Liver (tissue), 8 donors: ENCODE measurements at regions not wholly inside any gene's neighbourhood (a gene's known extent, or its start where the extent isn't known, plus 50 kb on each side); places are given as distances from the start of the nearest gene placed in this dataset.

Experiments
- DNase-seq: peaks from one replicate; pipeline ENCODE4 v3.0.0-alpha.2; 2017; ENCODE audit warnings: low spot score
- H3K27ac ChIP-seq, 2 donors: one replicate each; pipeline ENCODE4 v1.7.0; 2013; ENCODE audit warnings: inconsistent platforms in 2 of 2, low read length in 2 of 2, control low read depth in 1 of 2, low read depth in 1 of 2, mild to moderate bottlenecking in 1 of 2
- H3K27me3 ChIP-seq, 4 donors: one replicate each; pipeline versions ENCODE4 v1.6.1 to v1.7.0; 2013; ENCODE audit warnings: low read length in 3 of 4, inconsistent platforms in 1 of 4, mild to moderate bottlenecking in 1 of 4, moderate library complexity in 1 of 4; ENCODE audit not compliant: control insufficient read depth in 4 of 4, insufficient read depth in 4 of 4
- H3K36me3 ChIP-seq, 4 donors: one replicate each; pipeline versions ENCODE4 v1.6.1 to v1.7.0; 2013; ENCODE audit warnings: low read length in 3 of 4, mild to moderate bottlenecking in 3 of 4, low read depth in 1 of 4, moderate library complexity in 1 of 4; ENCODE audit not compliant: control insufficient read depth in 4 of 4, insufficient read depth in 3 of 4
- H3K4me1 ChIP-seq, 4 donors: one replicate each; pipeline versions ENCODE4 v1.6.1 to v1.7.0; 2013; ENCODE audit warnings: low read length in 3 of 4, mild to moderate bottlenecking in 3 of 4, moderate library complexity in 1 of 4; ENCODE audit not compliant: control insufficient read depth in 4 of 4, insufficient read depth in 4 of 4
- H3K4me3 ChIP-seq, 3 donors: one replicate each; pipeline versions ENCODE4 v1.6.1 to v1.7.0; 2013; ENCODE audit warnings: low read length in 3 of 3, control low read depth in 1 of 3, low read depth in 1 of 3, mild to moderate bottlenecking in 1 of 3
- H3K9ac ChIP-seq, 2 donors: one replicate each; pipeline ENCODE4 v1.7.0; 2013; ENCODE audit warnings: low read length in 2 of 2, mild to moderate bottlenecking in 2 of 2, moderate library complexity in 2 of 2, control low read depth in 1 of 2, low read depth in 1 of 2
- H3K9me3 ChIP-seq, 4 donors: one replicate each; pipeline versions ENCODE4 v1.6.1 to v1.7.0; 2013; ENCODE audit warnings: low read length in 3 of 4; ENCODE audit not compliant: control insufficient read depth in 4 of 4
- ATF3 ChIP-seq: IDR thresholded peaks from 2 replicates; pipeline ENCODE4 v1.6.1; 2016; ENCODE audit warnings: antibody characterized with exemption
- CTCF ChIP-seq: fragments of 150-350 bp; IDR thresholded peaks from 2 replicates; pipeline ENCODE4 v1.5.1; 2017; ENCODE audit warnings: improper control_type of control experiment, low read depth, low read length; ENCODE audit not compliant: missing input control
- EGR1 ChIP-seq, 2 donors: IDR thresholded peaks; 2 replicates each; pipeline ENCODE4 v1.6.1; 2016 to 2018; ENCODE audit warnings: antibody characterized with exemption in 2 of 2, low read depth in 2 of 2
- FOXA2 ChIP-seq: IDR thresholded peaks from 2 replicates; pipeline ENCODE4 v1.6.1; 2016; ENCODE audit warnings: antibody characterized with exemption
- GABPA ChIP-seq, 2 donors: IDR thresholded peaks in 1 of 2; conservative IDR thresholded peaks in 1 of 2; 2 replicates each; pipeline ENCODE4 v1.6.1; 2016; ENCODE audit warnings: antibody characterized with exemption in 2 of 2, mild to moderate bottlenecking in 1 of 2, moderate library complexity in 1 of 2
- HNF4G ChIP-seq: IDR thresholded peaks from 2 replicates; pipeline ENCODE4 v1.6.1; 2016; ENCODE audit warnings: antibody characterized with exemption
- JUND ChIP-seq, 2 donors: IDR thresholded peaks; 2 replicates each; pipeline ENCODE4 v1.6.1; 2016; ENCODE audit warnings: antibody characterized with exemption in 2 of 2
- MAX ChIP-seq: IDR thresholded peaks from 2 replicates; pipeline ENCODE4 v1.6.1; 2016; ENCODE audit warnings: antibody characterized with exemption
- NR2F2 ChIP-seq: IDR thresholded peaks from 2 replicates; pipeline ENCODE4 v1.6.1; 2016; ENCODE audit warnings: antibody characterized with exemption
- RAD21 ChIP-seq, 2 donors: IDR thresholded peaks; 2 replicates each; pipeline ENCODE4 v1.6.1; 2016; ENCODE audit warnings: antibody characterized with exemption in 2 of 2, mild to moderate bottlenecking in 2 of 2
- RXRA ChIP-seq, 2 donors: IDR thresholded peaks; 2 replicates each; pipeline ENCODE4 v1.6.1; 2017 to 2018; ENCODE audit warnings: antibody characterized with exemption in 2 of 2, mild to moderate bottlenecking in 1 of 2
- SP1 ChIP-seq: IDR thresholded peaks from 2 replicates; pipeline ENCODE4 v1.6.1; 2018; ENCODE audit warnings: antibody characterized with exemption, mild to moderate bottlenecking
- YY1 ChIP-seq: IDR thresholded peaks from 2 replicates; pipeline ENCODE4 v1.6.1; 2016; ENCODE audit warnings: antibody characterized with exemption, mild to moderate bottlenecking
- WGBS: extraction: QIAGEN DNeasy Blood & Tissue Kit; methylation state at CpG from one replicate; pipeline ENCODE4 v1.1.7; 2013; 5-methylcytosine and 5-hydroxymethylcytosine counted together
- donor health status: healthy.
- donor health status: healthy.
- donor health status: healthy.
- donor health status: healthy.
- donor health status: healthy.

- no peak for DNase-seq
- Histone ChIP-seq H3K36me3 (no peaks in the 10 kb centered on the region), H3K9me3 (peaks cover 0 to 2% (median under 1%) of the 10 kb centered on the region in 4 donors), H3K9ac (no peak overlapping the region), H3K4me1 (no peaks in the 10 kb centered on the region), H3K27me3 (peaks cover 0 to 7% (median 0%) of the 10 kb centered on the region in 4 donors), H3K27ac (no peak overlapping the region), H3K4me3 (no peak overlapping the region)
- TF ChIP-seq FOXA2 (no peak), JUND (IDR thresholded peaks at IDR 0.05) (no peak), MAX (no peak), NR2F2 (no peak), HNF4G (no peak), EGR1 (IDR thresholded peaks at IDR 0.05; ENCODE audit: low read depth in 2 of 2) (no peak), RAD21 (IDR thresholded peaks at IDR 0.05) (no peak)
- WGBS, result 69% methylated on average over 3 of the region's 3 CpGs
These were observed 118.0 kb downstream of the TBX5 start for GRCh38 chr12:114287821-114288525.

- TF ChIP-seq RAD21 (IDR thresholded peaks at IDR 0.05) (no peak), YY1 (no peak), NR2F2 (no peak), SP1 (no peak), HNF4G (no peak), CTCF (no peak), GABPA (IDR thresholded peaks at IDR 0.05 in 1 of 2, conservative IDR thresholded peaks at IDR 0.05 in 1 of 2) (no peak), ATF3 (no peak), EGR1 (IDR thresholded peaks at IDR 0.05; ENCODE audit: low read depth in 2 of 2) (no peak), RXRA (IDR thresholded peaks at IDR 0.05) (no peak)
- Histone ChIP-seq H3K36me3 (no peaks in the 10 kb centered on the region), H3K9ac (no peak overlapping the region), H3K9me3 (no peaks in the 10 kb centered on the region), H3K4me3 (no peak overlapping the region), H3K27me3 (peaks cover 0 to 10% (median 0%) of the 10 kb centered on the region in 4 donors), H3K27ac (no peak overlapping the region), H3K4me1 (no peaks in the 10 kb centered on the region)
- whole genome bisulfite sequencing, result 78% methylated on average over 2 of the region's 2 CpGs
- no peak for DNase-seq
These were observed 119.8 kb downstream of the TBX5 start for GRCh38 chr12:114286145-114286544.

GRCh38 chr12:114285554-114285953 lies 120.4 kb downstream of the TBX5 start:
- no peak overlapping the region for H3K4me3 ChIP-seq
- H3K4me1 ChIP-seq, result no peaks in the 10 kb centered on the region
- H3K9ac ChIP-seq, result no peak overlapping the region
- H3K36me3 ChIP-seq, result no peaks in the 10 kb centered on the region
- no peaks in the 10 kb centered on the region for H3K9me3 ChIP-seq
- no peak overlapping the region for H3K27ac ChIP-seq
- H3K27me3 ChIP-seq, result peaks cover 0 to 10% (median 0%) of the 10 kb centered on the region in 4 donors
- no peak for DNase-seq
- WGBS, result 14% methylated on average over 1 of the region's 1 CpG
- TF ChIP-seq MAX (no peak), EGR1 (IDR thresholded peaks at IDR 0.05; ENCODE audit: low read depth in 2 of 2) (no peak), RAD21 (IDR thresholded peaks at IDR 0.05) (no peak), CTCF (no peak), FOXA2 (no peak)
